GM12878 (cell line): ENCODE measurements at regions not wholly inside any gene's neighbourhood (a gene's known extent, or its start where the extent isn't known, plus 50 kb on each side); places are given as distances from the start of the nearest gene placed in this dataset.

Experiments used
- CREB1 ChIP-seq: IDR thresholded peaks from 2 replicates; pipeline ENCODE4 v1.6.1; 2012; ENCODE audit warnings: low read depth, mild to moderate bottlenecking, inconsistent platforms
- E2F4 ChIP-seq: IDR thresholded peaks from 2 replicates; pipeline ENCODE4 v1.6.1; 2012; ENCODE audit warnings: low read depth, low read length, improper control_type of control experiment
- POLR2A ChIP-seq: IDR thresholded peaks from 2 replicates; pipeline ENCODE4 v1.6.1; 2011; ENCODE audit warnings: low read depth, mild to moderate bottlenecking, low read length
- REST ChIP-seq: IDR thresholded peaks from 2 replicates; pipeline ENCODE4 v1.6.1; 2012; ENCODE audit warnings: mild to moderate bottlenecking, low read depth, low read length

GRCh38 chr14:97155320-97155719, 358.1 kb downstream of the VRK1 start:
- TF ChIP-seq CREB1 (no peak), REST (no peak), E2F4 (no peak), POLR2A (no peak)
